NCI-H146 treated with DMSO at 0.1 percent for 48 hours (cell line): ENCODE measurements at regions not wholly inside any gene's neighbourhood (a gene's known extent, or its start where the extent isn't known, plus 50 kb on each side); places are given as distances from the start of the nearest gene placed in this dataset.

Experiments used
- DNase-seq: peaks from one replicate; lab custom pipeline; 2025; ENCODE audit not compliant: unreplicated experiment; lab: John Stamatoyannopoulos, UW

DNA sequence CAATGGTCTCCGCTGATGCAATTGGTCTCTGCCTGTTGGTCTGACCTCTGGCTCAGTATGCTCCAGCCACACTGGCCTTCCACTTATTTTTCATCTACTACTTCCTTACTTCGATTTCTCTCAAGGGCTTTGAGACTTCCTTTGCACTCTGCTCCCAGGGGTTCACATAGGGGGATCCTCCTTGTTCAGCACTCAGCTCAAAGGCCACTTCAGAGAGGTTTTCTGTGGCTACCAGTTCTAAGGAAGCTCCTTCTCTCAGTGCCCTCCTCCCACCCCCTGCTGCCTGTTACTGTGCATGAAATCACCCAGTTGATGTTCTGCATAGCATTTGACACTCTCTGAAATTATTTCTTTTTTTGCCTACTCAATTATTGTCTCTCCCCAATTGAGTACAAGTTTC is 476.4 kb downstream of the HS3ST3B1 start:
- DNase-seq, result no peak

DNA sequence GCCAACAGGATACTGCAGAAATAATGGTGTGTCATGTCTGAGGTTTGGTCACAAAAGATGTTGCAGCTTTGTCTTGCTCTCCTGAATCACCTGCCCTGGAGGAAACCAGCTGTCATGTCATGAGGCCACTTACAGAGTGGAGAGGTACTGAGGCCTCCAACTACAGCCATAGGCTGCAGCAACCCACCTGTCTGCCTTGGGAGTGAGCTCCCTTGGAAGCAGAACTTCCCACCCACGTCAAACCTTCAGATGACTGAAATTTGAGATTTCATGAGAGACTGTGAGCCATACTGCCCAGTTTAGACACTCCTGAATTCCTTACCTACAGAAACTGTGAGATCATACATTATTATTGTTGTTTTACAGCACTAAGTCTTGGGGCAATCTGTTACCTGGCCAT is 475.9 kb downstream of the HS3ST3B1 start:
- no peak for DNase-seq

DNA sequence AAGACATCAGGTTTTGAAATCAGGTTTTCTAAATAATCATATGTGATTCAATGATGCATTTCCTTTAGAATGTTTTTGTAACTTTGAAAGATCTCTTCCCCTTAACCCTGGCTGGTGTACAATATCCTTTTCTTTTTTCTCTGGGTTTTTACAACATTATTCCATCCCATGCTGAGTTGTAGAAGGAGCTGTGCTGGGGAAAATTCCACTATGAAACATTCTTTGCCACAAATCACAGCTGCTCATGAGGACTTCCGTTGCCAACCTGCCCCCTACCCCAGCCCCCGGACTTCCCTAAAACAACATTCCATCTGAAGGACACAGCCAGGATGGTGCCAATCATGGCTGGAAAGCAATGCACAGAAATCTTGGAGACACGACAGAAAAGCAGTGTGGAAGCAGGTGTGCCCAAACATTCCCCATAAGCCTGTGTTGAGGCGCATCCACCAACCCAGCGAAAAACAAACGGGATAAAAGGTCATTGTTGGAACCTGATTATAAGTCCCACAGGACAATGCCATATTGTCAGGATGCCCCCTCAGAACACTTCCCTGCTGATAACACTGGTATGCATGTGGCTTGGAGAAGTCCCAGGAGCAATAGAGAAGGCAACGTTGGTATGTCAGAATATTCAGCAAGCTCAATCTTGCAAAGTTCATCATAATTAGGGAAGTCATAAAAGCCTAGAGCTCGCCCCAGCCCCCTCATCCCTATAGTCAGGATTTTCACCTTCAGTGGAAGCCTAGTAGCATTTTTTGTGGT is 475.0 kb downstream of the HS3ST3B1 start:
- no peak for DNase-seq

DNA sequence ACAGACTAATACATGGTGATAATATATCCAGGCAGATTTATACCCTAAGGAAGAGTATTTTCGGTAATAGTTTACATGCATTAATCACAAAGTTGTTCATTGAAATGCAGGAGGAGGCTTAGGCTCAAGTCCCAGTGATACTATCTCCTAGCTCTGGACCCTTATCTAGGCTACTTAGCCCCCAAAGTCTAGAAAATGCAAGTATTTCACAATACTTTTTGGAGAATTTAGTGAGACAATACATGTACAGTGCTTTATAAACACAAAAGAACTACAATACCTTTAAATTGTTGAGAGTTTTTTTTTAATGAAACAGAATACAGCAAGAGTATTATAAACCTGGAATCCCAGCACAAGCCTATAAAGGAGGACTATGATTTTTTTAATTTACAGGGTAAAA is 473.9 kb downstream of the HS3ST3B1 start:
- DNase-seq, result no peak

DNA sequence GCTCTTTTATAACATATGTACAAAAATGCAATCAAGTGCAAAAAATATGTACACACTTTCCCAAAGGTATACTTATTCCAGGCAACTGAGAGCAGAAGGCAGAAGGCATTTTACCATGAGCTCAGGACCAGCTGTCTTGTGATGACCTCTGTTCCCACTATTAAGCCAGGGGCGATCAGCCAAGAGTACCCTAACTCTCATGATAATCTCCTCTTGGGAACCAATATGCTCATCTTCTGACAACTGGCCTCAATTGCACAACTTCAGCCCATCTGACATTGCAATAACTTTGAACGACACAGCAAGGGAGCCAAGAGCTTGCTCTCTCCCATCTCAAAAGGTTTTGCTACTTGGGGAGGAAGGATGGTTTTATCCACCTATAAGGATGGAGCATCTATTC is 471.9 kb downstream of the HS3ST3B1 start:
- DNase-seq, result no peak

DNA sequence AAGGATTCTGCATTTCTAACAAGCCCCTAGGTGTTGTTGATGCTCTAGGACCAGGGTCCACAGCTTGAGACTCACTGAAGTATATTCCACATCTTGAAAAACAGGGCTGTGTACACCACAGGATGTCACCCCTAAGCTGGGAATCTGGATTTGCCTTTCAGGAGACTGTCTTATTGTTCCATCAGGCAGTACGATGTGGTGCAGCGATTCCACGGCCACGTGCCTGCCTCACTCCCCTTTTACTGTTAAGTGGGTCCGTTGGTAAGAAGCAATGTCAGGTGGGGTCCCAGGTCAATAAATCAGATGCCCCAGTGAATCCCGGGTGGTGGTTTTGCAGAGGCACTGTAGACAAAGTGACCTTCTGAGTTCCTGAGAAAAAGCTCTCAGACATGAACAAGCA is 470.7 kb downstream of the HS3ST3B1 start:
- no peak for DNase-seq

DNA sequence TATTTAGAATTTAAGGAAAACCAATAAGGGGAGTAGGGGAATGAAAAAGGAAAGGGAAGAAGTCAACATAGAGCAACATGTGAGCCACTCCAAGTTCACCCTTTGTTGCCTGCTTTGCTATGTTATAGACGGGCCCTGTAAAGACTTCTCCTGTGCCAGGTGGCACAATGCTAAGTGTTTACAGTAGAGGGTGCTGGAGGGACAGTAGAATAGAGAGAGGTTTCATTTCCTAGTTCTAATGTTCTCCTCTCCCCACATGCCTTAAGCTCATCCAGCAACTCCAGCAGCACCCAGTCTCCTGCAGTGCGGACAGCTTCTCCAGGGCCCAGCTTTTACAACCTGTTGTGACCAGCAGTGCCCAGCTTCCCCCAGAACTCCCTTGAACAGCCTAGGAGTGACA is 468.0 kb downstream of the HS3ST3B1 start:
- DNase-seq, result no peak

DNA sequence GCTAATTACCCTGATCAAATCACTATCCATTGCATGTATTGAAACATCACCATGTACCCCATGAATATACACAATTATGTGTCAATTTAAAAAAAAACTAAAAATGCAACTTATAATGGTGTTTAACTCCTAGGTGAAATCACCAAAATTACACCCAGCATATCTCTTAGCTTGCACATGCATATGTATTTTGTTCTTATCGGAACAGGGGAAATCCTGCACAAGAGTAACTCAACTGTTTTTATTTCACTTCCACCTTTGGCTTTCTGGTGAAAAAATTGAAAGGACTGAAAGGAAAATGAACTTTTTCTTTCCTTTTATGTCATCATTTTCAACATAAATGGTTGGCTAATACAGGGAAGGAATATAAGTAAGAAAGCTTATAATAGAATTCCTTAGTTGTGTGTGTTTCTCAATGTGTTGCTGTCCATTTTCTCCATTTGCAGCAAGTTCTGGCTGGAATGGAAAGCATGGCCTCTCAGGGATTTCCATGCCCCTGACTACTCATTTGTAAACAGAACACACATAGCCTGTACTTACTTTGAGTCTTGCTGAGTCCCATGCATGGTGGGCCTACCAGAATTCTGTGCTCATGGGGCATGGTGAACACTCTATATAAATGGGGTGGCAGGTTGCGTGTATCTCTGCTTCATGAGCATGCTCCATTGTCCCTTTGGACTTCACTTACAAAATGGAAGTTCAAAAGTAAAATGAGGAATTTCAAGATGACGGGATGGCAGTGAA is 462.0 kb downstream of the HS3ST3B1 start:
- no peak for DNase-seq

DNA sequence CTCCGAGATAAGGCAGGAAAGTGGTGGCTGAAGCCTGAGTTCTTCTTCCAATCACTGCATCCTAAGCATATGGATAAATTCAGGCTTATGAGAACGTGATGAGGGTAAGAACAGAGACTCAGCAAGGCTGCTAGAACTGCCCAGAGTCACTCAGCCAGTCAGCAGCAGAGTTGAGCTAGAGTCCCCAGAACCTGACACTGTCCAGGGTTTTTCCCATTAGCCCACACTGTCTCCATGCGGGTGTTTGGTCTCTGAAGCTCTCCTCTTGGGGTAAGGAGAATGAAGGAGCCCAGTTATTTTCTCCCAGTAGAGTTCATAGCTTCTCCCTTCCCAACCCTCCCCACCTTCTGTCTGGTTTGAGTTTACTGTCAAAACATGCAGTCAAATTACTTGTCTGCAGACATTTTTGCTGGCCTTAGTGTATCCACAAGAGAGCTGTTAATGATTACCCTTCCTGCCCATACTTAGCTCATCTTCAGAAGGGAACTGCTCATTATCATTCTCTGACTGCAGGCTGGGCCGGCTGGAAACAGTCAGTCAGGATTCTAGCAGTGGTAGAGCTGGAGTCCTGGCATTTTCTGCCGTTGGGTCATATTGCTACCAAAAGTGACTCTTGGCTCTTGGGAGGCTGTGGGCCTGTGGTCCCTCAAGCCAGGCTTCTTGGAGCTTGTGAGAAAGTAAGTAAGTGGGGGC is 460.0 kb downstream of the HS3ST3B1 start:
- no peak for DNase-seq

DNA sequence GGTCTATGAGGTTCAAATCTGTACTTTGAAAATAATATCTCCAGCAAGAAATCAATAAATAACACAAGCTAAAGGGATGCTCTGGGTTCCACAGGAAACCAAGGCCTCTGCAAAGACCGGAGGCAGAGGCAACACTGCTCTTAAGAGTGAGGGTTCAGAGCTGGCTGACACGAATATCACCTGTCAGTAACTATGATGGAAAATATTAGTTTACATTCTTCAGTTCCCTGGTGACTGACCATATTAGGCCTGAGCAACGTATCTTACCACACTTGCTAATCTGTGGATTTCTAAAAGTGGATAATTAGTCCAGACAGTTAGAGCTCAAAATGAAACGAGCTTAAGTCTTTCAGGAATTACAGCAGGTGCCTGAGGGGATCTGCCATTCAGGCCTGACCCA is 459.3 kb downstream of the HS3ST3B1 start:
- no peak for DNase-seq

DNA sequence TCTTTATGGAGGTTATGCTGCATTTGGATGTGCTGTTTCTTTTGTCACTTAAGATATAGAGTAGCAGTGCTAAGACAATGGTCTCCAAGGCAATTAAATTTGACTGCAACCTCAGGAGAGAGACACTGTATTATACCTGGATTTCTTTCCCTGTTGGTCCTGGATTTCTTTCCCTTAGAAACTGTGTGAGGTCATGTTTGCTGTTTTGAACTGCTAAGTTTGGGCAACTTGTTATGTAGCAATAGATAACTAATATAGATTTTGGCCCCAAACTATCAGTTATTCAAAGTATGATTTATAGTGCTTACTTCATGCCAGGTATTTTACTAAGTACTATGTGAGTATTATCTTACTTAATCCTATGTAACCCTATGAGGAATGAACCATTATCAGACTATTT is 458.4 kb downstream of the HS3ST3B1 start:
- DNase-seq, result no peak

DNA sequence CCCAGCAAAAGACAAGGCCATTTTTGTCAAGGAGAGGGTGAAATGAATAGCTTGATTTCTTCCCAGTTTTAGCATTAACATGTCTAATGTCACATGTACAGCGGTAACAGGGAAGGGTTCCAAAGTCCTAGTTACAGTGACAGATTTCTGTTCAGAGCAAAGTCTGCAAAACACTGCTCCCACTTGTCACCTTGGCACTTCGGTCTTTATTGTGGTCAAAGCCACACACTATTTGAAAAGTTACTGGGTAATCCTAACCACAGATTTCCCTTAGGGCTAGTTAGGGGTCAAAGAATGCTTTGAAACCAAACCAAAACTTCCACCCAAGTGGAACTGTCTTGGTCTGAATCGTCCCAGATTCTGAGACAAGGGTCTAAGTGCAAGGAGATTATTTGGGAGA is 455.6 kb downstream of the HS3ST3B1 start:
- no peak for DNase-seq

DNA sequence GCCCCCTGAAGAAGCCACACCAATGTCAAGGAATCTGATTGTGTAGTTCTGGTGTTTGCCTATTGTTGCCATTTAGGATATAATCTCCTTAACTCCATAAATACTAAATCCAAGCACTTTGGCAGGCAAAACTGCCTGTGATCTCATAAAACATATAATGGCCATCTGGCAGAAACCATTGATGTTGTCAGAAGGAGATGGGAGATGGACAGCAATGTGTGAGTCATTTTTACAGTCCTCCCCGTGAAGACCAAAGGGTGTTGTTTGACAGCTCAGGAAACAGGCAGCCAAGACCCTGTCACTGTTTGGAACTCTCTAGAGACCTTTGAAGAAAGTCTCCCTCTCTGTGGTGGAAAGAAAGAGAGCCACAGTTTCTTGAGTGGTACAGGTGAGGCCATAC is 454.1 kb downstream of the HS3ST3B1 start:
- DNase-seq, result no peak

DNA sequence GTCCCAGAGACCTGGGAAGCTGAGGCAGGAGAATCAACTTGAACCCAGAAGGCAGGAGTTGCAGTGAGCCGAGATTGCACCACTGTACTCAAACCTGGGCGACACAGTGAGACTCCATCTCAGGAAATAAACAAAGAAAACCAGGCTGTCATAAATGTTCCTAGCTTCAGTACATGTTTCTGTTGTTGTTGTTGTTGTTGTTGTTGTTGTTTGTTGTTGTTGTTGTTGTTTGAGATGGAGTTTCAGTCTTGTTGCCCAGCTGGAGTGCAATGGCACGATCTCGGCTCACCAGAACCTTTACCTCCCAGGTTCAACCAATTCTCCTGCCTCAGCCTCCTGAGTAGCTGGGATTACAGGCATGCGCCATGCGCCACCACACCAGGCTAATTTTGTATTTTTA is 452.5 kb downstream of the HS3ST3B1 start:
- no peak for DNase-seq

DNA sequence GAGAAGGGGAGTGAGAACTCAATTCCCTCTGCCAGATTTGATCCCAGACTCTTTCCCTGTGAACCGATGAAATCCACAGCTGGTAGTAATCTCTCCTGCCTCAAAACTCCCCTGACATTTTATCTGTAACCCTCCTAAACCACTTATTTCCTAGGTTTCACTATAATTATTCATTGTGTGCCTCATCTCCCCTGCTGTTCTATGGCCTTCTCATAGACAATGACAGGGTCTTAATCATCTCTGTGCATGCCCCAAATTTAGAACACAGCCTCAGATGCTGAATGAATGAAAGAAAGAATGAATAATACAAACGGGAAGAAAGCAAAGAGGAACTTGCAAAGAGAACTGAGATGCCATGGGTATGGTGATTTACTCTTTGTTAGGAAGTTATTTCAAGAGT is 451.1 kb downstream of the HS3ST3B1 start:
- no peak for DNase-seq

DNA sequence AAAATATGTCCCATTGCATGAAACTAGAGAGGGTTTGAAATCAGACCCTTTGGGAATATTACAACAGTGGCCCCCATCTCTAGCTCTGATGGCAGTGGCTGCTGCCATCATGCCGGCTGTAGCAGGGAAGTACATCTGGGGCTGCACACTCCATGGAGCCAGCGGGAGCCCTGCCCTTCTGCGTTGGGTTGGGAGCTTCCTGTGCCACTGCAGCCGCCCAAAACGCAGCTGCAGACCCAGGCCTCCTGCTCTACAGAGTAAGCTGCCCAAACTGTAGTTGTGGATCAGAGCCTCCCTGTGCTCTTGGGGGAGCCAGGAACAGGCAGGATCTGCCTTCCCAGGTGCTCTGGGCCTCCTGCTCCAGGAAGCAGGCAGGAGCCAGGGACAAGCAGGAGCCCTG is 450.0 kb downstream of the HS3ST3B1 start:
- DNase-seq, result no peak

DNA sequence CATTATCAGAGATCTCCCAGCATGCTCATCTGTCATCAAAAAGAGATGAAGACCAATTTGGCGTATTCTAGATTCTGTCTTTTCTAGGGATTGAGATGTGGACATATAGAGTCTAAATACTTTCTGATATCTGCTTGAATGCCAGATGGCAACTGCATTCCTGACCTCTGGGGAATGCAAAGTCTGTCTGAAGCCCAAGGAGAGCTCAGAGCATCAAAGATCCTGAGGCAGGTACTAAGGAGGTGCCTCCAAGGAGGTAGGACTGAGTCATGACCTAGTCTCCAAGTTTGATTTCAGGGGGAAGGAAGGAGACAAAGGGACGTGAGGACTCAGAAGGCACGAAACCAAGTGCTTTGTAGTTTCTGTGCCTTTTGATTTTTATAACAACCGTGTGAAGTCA is 448.4 kb downstream of the HS3ST3B1 start:
- DNase-seq, result no peak

DNA sequence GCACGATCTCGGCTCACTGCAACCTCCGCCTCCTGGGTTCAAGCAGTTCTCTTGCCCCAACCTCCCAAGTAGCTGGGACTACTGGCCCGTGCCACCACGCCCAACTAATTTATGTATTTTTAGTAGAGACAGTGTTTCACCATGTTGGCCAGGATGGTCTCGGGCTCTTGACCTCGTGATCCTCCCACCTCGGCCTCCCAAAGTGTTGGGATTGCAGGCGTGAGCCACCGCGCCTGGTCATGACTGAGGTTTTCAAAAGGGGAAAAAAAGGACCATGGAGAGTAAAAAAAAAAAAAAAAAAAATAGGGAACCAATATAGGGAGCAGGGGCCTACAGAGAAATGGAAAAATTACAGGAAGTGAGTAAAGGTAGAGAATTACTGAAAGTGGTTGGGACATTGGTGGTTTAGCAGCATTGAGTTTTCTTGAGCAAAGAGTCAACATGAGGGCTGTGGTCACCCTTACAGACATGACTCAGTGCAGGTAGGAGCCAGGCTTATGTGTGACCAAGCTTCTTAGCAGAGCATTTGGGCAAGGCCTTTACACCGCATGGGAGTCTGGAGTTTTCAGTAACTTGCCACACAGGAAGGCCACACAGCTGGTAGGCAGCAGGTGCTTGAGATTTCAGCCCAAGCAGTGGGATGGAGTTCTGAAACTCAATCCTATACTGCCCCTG is 447.3 kb downstream of the HS3ST3B1 start:
- no peak for DNase-seq

DNA sequence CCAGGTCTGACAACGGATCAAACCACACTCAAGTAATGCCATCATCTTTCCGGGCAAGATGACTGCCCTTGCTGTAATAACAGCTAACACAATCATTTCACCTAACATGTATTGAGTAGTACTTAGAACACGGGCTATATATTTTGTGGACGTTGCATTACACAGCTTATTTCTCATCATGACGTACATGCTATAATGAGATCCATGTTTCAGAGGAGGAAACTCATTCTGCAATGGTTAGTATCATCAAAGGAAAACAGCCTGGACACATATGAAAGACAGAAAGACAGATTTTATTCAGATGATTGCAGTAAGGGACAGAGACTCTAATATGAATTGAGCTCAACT is 446.7 kb downstream of the HS3ST3B1 start:
- no peak for DNase-seq

DNA sequence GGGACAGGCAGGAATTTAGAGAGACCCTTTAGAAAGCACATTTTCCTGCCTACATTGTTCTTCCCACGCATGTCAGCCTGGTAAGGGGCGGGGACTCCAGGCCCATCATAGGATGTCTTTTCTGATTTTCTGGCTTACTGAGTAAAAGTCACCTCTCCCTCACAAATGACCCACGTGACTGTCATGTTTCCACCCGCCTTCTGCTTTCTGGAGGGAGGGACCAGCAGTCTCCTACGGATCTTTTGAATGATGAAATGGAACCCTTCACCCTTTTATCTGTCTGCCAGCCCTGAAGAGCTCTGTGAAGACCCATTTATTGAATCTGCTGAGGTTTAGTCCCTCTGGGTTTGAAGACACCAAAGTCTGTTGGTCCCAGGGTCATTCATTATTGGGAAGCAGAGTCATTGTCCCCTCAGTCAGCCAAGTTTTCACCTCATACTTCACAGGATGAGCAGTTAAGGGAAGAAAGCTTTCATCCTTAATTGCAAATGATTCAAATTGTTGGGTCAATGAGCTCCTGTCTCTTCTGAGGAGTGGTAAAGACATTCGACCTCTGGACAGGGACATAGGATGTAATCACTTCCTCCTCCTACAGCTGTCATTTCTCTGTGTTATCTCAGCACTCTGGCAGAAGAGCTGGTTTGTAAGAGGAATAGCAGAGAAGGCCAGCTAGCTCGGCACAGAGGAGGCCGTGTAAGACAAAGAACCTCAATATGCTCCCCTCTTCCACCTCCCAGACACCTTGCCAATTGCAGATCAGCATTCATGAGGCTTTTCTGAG is 446.1 kb downstream of the HS3ST3B1 start:
- no peak for DNase-seq

DNA sequence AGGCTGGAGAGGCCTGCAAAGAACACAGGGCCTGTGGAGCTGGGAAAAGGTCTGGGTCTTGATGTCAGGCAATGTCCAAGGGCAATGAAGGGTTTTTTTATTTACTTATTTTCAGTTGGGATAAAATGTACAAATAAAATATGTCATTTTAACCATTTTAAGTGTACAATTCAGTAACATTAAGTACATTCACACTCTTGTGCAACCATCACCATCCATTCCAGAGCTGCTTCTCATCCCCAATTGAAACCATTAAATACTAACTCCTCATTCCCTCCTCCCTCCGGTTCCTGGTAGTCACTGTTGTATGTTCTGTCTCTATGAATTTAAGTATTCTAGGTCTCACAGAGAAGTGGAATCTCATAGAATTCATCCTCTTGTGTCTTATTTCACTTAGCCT is 444.7 kb downstream of the HS3ST3B1 start:
- DNase-seq, result no peak
